Thymus (tissue), 11 donors: ENCODE measurements at regions not wholly inside any gene's neighbourhood (a gene's known extent, or its start where the extent isn't known, plus 50 kb on each side); places are given as distances from the start of the nearest gene placed in this dataset.

ENCODE experiments used
- DNase-seq, 9 donors: peaks; one replicate each; pipeline ENCODE4 v3.0.0-alpha.2; 2013; ENCODE audit warnings: low spot score in 9 of 9, low read depth in 6 of 9, missing footprints in 1 of 9
- H3K27ac ChIP-seq, 2 donors: one replicate each; pipeline ENCODE4 v1.5.1; 2013; ENCODE audit warnings: control low read depth in 1 of 2, low read depth in 1 of 2, low read length in 1 of 2, mild to moderate bottlenecking in 1 of 2, moderate library complexity in 1 of 2
- H3K27me3 ChIP-seq, 2 donors: one replicate each; pipeline ENCODE4 v1.5.1; 2013; ENCODE audit warnings: low read length in 1 of 2; ENCODE audit not compliant: control insufficient read depth in 2 of 2, insufficient read depth in 1 of 2
- H3K36me3 ChIP-seq, 2 donors: one replicate each; pipeline ENCODE4 v1.5.1; 2013; ENCODE audit warnings: low read length in 1 of 2, mild to moderate bottlenecking in 1 of 2, moderate library complexity in 1 of 2; ENCODE audit not compliant: control insufficient read depth in 2 of 2, insufficient read depth in 2 of 2
- H3K4me1 ChIP-seq, 2 donors: one replicate each; pipeline ENCODE4 v1.5.1; 2013; ENCODE audit warnings: low read length in 2 of 2; ENCODE audit not compliant: control insufficient read depth in 2 of 2, insufficient read depth in 2 of 2
- H3K4me3 ChIP-seq, 2 donors: one replicate each; pipeline ENCODE4 v1.5.1; 2013; ENCODE audit warnings: low read length in 2 of 2, control low read depth in 1 of 2, mild to moderate bottlenecking in 1 of 2
- H3K9me3 ChIP-seq, 2 donors: one replicate each; pipeline ENCODE4 v1.5.1; 2013; ENCODE audit warnings: low read length in 1 of 2, mild to moderate bottlenecking in 1 of 2; ENCODE audit not compliant: control insufficient read depth in 2 of 2, insufficient read depth in 1 of 2
- WGBS: extraction: QIAGEN DNeasy Blood & Tissue Kit; methylation state at CpG from one replicate; pipeline ENCODE4 v1.1.7; 2013; 5-methylcytosine and 5-hydroxymethylcytosine counted together
- donor health status: healthy.

- no peak for DNase-seq
- H3K4me1 ChIP-seq, result no peaks in the 10 kb centered on the region
- no peak overlapping the region for H3K27ac ChIP-seq
- no peaks in the 10 kb centered on the region for H3K27me3 ChIP-seq
- no peak overlapping the region for H3K4me3 ChIP-seq
- 75% methylated on average over 1 of the region's 1 CpG for WGBS
- H3K36me3 ChIP-seq, result no peaks in the 10 kb centered on the region
- no peaks in the 10 kb centered on the region for H3K9me3 ChIP-seq
Observed at GRCh38 chr4:33873791-33874190, 2370.5 kb downstream of the ARAP2 start.

- no peak for DNase-seq
- Histone ChIP-seq H3K36me3 (no peaks in the 10 kb centered on the region), H3K4me1 (no peaks in the 10 kb centered on the region), H3K9me3 (peaks cover 0 to 3% of the 10 kb centered on the region in 2 donors), H3K27ac (no peak overlapping the region), H3K27me3 (no peaks in the 10 kb centered on the region), H3K4me3 (no peak overlapping the region)
Observed at GRCh38 chr4:33878710-33879109, 2365.6 kb downstream of the ARAP2 start.

GRCh38 chr4:33881176-33881575, 2363.1 kb downstream of the ARAP2 start:
- Histone ChIP-seq H3K9me3 (peaks cover 0 to 6% of the 10 kb centered on the region in 2 donors), H3K27ac (no peak overlapping the region), H3K27me3 (no peaks in the 10 kb centered on the region), H3K4me3 (no peak overlapping the region), H3K4me1 (no peaks in the 10 kb centered on the region), H3K36me3 (no peaks in the 10 kb centered on the region)
- no peak for DNase-seq
- WGBS, result 93% methylated on average over 1 of the region's 1 CpG

GRCh38 chr4:33882246-33882990, 2361.9 kb downstream of the ARAP2 start:
- DNase-seq, result no peak
- Histone ChIP-seq H3K9me3 (peaks cover 0 to 7% of the 10 kb centered on the region in 2 donors), H3K36me3 (no peaks in the 10 kb centered on the region), H3K27ac (no peak overlapping the region), H3K4me1 (no peaks in the 10 kb centered on the region), H3K27me3 (no peaks in the 10 kb centered on the region), H3K4me3 (no peak overlapping the region)
- WGBS, result 68% methylated on average over 4 of the region's 4 CpGs

DNA sequence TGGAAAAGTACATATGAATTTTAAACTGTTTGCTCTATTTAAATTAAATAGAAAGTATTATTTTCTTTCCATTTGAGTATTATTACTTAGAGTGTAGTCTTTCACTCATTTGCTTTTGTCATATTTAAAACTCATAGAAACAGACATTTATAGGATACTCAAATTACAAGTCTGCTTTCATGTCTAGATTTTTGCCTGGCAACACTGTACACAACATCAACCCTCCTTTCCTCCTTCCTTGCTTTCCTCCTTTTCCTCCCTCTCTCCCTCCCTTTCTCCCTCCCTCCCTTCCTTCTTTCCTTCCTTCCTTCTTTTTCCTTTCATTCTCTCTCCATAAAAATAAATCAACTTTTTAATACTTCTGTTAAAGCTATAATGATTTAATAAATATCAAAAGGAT, 2361.2 kb downstream of the ARAP2 start:
- Histone ChIP-seq H3K4me3 (no peak overlapping the region), H3K36me3 (no peaks in the 10 kb centered on the region), H3K4me1 (no peaks in the 10 kb centered on the region), H3K9me3 (peaks cover 0 to 7% of the 10 kb centered on the region in 2 donors), H3K27ac (no peak overlapping the region), H3K27me3 (no peaks in the 10 kb centered on the region)
- DNase-seq, result no peak

- Histone ChIP-seq H3K27me3 (no peaks in the 10 kb centered on the region), H3K36me3 (no peaks in the 10 kb centered on the region), H3K4me3 (no peak overlapping the region), H3K27ac (no peak overlapping the region), H3K9me3 (peaks cover 0 to 5% of the 10 kb centered on the region in 2 donors), H3K4me1 (no peaks in the 10 kb centered on the region)
- WGBS, result 96% methylated on average over 8 of the region's 8 CpGs
- DNase-seq, result no peak
Observed at GRCh38 chr4:33886356-33886755, 2358.0 kb downstream of the ARAP2 start.

GRCh38 chr4:33890841-33891240, 2353.5 kb downstream of the ARAP2 start:
- Histone ChIP-seq H3K9me3 (peaks cover 0 to 5% of the 10 kb centered on the region in 2 donors), H3K36me3 (no peaks in the 10 kb centered on the region), H3K27ac (no peak overlapping the region), H3K4me3 (no peak overlapping the region), H3K4me1 (no peaks in the 10 kb centered on the region), H3K27me3 (no peaks in the 10 kb centered on the region)
- no peak for DNase-seq
- 95% methylated on average over 3 of the region's 3 CpGs for WGBS

DNA sequence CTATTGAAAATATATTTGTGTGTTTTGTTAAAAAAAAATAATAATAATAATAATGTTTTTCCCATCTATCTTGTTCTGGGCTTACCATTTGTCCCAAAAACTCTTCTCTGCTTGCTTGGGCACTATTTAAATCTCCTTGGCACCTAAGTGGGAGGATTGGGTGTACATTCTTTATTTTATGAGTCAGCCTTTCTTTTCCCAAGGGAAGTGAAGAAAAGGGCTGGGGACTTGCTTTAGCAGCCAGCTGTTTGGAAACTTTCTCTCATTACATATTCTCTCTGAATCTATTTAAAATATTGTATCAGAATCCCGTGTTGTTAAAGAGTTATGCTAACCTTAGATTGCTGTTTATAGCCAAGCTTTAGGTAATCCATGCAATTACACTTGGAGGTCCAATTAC, 2332.4 kb downstream of the ARAP2 start:
- Histone ChIP-seq H3K4me1 (no peaks in the 10 kb centered on the region), H3K27me3 (no peaks in the 10 kb centered on the region), H3K4me3 (no peak overlapping the region), H3K9me3 (no peaks in the 10 kb centered on the region), H3K27ac (no peak overlapping the region), H3K36me3 (no peaks in the 10 kb centered on the region)
- DNase-seq, result no peak
- 87% methylated on average over 1 of the region's 1 CpG for WGBS

DNA sequence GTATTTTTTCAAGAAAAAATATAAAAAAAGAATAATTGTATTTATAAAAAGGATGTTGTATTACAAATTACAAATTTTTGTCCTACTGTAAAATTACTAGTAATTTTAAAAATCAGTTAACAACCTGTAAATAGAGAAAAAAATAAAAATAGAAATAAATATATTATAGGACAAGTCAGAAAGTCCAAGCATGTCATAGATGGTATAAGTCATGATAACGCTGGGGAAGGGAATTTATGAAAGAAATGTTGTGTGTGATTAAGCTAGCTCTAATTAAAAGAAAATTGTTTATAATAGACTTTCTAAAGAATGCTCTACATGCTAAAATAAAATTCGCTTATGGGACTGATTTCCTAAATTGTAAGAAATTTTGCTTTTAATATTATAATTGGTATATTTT, 2329.9 kb downstream of the ARAP2 start:
- no peak overlapping the region for H3K4me3 ChIP-seq
- WGBS, result 77% methylated on average over 2 of the region's 2 CpGs
- H3K4me1 ChIP-seq, result no peaks in the 10 kb centered on the region
- no peak for DNase-seq
- no peaks in the 10 kb centered on the region for H3K27me3 ChIP-seq
- H3K36me3 ChIP-seq, result no peaks in the 10 kb centered on the region
- H3K9me3 ChIP-seq, result no peaks in the 10 kb centered on the region
- no peak overlapping the region for H3K27ac ChIP-seq
